GM12872 (cell line): ENCODE measurements at regions not wholly inside any gene's neighbourhood (a gene's known extent, or its start where the extent isn't known, plus 50 kb on each side); places are given as distances from the start of the nearest gene placed in this dataset.

ENCODE experiments used
- TF ChIP-seq, protein P1 (sequence below): IDR thresholded peaks from 3 replicates; pipeline ENCODE4 v1.5.1; 2011; ENCODE audit warnings: low read depth, mild to moderate bottlenecking, low read length, moderate library complexity; ENCODE audit not compliant: insufficient read depth

DNA sequence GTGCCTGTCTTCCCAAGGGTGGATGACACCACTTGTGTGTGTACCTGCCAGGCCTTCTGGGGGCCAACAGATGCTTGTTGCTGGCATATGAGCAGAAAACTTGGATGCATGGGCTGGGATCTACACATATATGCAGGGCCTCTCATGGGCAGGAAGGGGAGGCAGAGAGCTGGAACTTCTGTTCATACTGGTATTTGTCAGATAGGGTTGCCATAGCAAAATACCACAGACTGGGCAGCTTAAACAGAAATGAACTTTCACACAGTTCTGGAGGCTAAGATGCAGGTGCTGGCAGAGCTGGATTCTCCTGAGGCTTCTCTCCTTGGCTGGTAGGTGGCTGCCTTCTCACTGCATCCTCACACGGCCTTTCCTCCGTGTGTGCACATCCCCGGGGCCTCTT is 121.8 kb downstream of the SUDS3 start:
- TF ChIP-seq, protein P1, sequence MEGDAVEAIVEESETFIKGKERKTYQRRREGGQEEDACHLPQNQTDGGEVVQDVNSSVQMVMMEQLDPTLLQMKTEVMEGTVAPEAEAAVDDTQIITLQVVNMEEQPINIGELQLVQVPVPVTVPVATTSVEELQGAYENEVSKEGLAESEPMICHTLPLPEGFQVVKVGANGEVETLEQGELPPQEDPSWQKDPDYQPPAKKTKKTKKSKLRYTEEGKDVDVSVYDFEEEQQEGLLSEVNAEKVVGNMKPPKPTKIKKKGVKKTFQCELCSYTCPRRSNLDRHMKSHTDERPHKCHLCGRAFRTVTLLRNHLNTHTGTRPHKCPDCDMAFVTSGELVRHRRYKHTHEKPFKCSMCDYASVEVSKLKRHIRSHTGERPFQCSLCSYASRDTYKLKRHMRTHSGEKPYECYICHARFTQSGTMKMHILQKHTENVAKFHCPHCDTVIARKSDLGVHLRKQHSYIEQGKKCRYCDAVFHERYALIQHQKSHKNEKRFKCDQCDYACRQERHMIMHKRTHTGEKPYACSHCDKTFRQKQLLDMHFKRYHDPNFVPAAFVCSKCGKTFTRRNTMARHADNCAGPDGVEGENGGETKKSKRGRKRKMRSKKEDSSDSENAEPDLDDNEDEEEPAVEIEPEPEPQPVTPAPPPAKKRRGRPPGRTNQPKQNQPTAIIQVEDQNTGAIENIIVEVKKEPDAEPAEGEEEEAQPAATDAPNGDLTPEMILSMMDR, result no peak

DNA sequence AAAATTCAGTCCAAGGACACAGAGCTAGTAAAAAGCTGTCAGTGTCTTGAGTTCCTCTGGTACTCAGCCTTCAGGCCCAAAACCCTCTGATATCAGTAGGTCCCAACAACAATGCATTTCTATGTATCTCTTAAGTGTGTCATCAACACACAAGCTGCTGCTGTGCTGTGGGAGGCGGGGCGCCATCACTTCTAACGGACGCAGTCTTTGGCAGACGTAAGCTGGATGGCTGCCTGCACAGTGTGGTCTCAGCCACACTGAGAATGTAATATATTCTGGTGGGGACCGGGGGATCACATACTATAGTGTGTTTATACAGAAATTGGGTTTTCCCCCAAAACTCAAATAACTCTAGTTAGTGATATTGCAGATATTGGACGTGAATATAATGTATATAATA is 123.9 kb downstream of the SUDS3 start:
- TF ChIP-seq, protein P1, result no peak

DNA sequence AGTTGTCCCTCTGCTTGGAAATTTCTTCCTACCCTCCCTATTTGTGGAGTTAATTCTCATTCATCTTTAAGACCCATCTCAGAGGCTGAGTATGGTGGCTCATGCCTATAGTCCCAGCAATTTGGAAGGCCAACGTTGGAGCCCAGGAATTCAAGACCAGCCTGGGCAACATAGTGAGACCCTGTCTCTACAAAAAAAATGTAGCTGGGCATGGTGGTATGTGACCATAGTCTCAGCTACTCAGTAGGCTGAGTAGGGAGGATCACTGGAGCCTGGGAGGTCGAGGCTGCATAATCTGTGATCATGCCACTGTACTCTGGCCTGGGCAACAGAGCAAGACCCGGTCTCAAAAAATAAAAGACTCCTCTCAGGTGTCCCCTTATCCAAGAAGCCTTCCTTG is 125.1 kb downstream of the SUDS3 start:
- TF ChIP-seq, protein P1, result no peak

DNA sequence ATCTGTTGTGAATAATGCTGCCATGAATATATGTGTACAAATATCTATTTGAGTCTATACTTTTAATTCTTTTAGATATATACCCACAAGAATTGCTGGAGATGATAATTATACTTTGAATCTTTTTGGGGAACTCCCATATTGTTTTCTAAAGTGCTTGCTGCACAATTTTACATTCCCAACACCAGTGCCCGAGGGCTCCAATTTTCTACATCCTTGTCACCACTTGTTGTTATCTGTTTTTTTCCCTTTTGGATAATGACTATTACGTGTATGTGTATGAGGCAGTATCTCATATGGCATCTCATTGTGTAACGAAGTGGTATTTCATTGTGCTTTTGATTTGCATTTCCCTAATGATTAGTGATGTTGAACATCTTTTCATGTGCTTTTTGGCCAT is 127.1 kb downstream of the SUDS3 start:
- TF ChIP-seq, protein P1, result no peak

DNA sequence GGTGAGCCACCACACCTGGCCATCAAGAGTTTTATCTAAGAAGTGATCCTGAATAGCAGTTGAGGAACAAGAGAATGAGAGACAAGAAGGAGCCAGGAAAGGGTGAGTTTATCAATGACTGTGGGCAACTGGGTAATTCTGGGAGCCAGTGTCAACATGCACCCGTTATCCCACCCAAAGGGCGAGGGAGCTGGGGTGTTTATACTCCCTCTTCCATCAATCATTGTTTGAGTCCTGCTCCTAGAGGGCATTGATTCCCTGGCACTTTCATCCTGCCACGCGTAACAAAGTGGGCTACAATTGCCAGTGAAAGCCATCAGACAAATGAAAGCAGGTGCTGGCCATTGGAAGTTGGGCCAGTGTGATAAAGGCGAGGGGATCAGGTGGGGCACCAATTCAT is 136.3 kb downstream of the SUDS3 start:
- TF ChIP-seq, protein P1, result no peak

DNA sequence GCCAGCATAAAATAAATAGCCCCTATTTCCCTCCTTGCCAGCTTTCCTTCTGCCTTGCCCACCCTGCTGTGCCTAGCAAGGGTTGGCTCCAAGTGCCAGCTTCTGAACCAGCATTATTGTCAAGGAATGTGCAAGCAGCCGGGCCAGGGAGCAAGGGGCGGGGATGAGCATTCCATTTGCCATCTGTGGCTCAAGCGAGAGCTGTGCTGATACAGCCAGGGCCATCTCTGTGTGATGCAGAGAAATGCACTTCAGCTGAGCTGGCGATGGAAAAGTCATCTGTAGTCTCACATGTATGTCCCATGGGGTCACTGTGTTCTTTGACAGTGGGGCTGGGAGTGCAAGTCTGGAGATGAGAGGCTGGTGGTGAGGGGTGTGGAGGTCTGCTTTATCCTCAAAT is 137.3 kb downstream of the SUDS3 start:
- TF ChIP-seq, protein P1, result no peak

DNA sequence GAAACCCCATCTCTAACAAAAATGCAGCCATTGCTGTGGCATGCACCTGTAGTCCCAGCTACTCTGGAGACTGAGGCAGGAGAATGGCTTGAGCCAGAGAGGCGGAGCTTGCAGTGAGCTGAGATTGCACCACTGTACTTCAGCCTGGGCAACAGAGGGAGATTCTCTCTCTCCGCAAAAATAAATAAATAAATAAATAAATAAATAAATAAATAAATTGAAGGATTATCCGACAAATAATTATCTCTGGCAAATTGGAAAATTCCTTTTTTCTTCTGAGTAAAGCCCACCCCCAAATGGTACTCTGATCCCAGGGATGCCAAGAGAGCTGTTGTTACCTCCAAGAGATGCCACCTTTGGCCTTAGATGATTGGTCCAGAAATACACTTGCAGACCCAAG is 137.9 kb downstream of the SUDS3 start:
- TF ChIP-seq, protein P1, result no peak

DNA sequence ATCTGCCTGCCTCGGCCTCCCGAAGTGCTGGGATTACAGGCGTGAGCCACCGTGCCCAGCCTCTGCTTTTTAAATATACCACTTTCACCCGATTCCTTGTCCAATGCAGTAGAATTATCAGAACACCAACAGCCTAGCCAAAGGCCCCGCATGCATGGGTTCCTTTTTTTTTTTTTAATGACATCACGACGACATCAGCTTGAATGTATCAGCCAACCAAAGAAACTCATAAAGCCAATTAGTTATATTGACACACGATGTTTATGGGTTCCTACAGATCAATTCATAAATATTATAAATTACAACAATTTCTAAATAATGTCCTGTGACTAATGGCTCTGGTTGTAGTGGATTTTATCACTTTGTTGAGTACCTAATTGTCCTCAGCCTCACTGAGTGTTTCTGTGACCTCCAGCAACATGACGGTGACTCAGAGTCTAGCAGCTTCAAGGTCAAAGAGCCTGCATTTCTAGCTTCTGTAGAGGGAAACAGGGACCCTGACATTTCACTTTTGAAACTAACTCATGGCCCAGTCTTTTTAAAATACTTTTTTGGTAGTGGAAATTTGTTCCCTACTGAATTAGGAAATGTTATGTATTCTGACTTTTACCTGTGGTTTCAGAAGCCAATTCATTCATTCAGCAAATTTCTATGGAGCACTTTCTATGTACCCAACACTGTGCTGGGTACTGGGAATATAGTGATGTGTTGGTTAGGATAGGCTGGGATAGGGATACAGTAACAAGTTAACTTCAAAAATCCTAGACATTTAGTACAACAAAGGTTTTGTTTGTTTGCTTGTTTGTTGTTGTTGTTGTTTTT is 144.1 kb downstream of the SUDS3 start:
- TF ChIP-seq, protein P1, result no peak
